ENCODE measurements at regions not wholly inside any gene's neighbourhood (a gene's known extent, or its start where the extent isn't known, plus 50 kb on each side); places are given as distances from the start of the nearest gene placed in this dataset.

- Mint-ChIP-seq H3K4me1 (ENCODE audit: low read depth, unreplicated experiment) (peaks cover 5% of the 10 kb centered on the region), H3K36me3 (ENCODE audit: insufficient read depth, unreplicated experiment) (no peaks in the 10 kb centered on the region), H3K4me3 (ENCODE audit: unreplicated experiment) (no peak overlapping the region), H3K27me3 (ENCODE audit: insufficient read depth, unreplicated experiment) (no peaks in the 10 kb centered on the region), H3K9me3 (ENCODE audit: unreplicated experiment) (peaks cover 1% of the 10 kb centered on the region), H3K27ac (ENCODE audit: unreplicated experiment) (no peak overlapping the region)
- TF ChIP-seq CTCF (IDR thresholded peaks at IDR 0.05; ENCODE audit: insufficient read depth in 1 of 2, low read depth in 1 of 2, low read length in 1 of 2, severe bottlenecking in 1 of 2, unreplicated experiment in 1 of 2), result no peak
- Histone ChIP-seq H3K4me1 (no peaks in the 10 kb centered on the region), H3K27me3 (replicated peaks; ENCODE audit: control insufficient read depth, insufficient read depth, low read length) (no peaks in the 10 kb centered on the region), H3K36me3 (ENCODE audit: control insufficient read depth, insufficient read depth, low read length) (no peaks in the 10 kb centered on the region), H3K4me3 (ENCODE audit: low read depth, low read length) (no peak overlapping the region), H3K9me3 (no peaks in the 10 kb centered on the region)
- CTCF ChIA-PET, result no interaction called here
- intact Hi-C loops (cut with micrococcal nuclease; ENCODE audit: unreplicated experiment), result no loop called here
- no peak for DNase-seq
- POLR2A ChIA-PET, result no interaction called here
- no TSS peak for BruUV-seq (replicated peaks)
These were observed 83.4 kb upstream of the FRMD1 start for GRCh38 chr6:168162366-168162765.

GRCh38 chr6:168161371-168161750, 82.3 kb upstream of the FRMD1 start:
- Mint-ChIP-seq H3K9me3 (ENCODE audit: unreplicated experiment) (no peaks in the 10 kb centered on the region), H3K27ac (ENCODE audit: unreplicated experiment) (no peak overlapping the region), H3K36me3 (ENCODE audit: insufficient read depth, unreplicated experiment) (no peaks in the 10 kb centered on the region), H3K27me3 (ENCODE audit: insufficient read depth, unreplicated experiment) (no peaks in the 10 kb centered on the region), H3K4me3 (ENCODE audit: unreplicated experiment) (no peak overlapping the region), H3K4me1 (ENCODE audit: low read depth, unreplicated experiment) (peaks cover 5% of the 10 kb centered on the region)
- H3K4me3 ChIP-seq (ENCODE audit: low read depth, low read length), result no peak overlapping the region
- ChIA-PET CTCF (no interaction called here), POLR2A (no interaction called here)
- TF ChIP-seq CTCF (IDR thresholded peaks at IDR 0.05; ENCODE audit: insufficient read depth in 1 of 2, low read depth in 1 of 2, low read length in 1 of 2, severe bottlenecking in 1 of 2, unreplicated experiment in 1 of 2), result no peak
- no peaks in the 10 kb centered on the region for H3K27me3 ChIP-seq (replicated peaks; ENCODE audit: control insufficient read depth, insufficient read depth, low read length)
- BruUV-seq (replicated peaks), result no TSS peak
- H3K4me1 ChIP-seq, result no peaks in the 10 kb centered on the region
- intact Hi-C loops (cut with micrococcal nuclease; ENCODE audit: unreplicated experiment), result no loop called here
- no peak for DNase-seq
- no peaks in the 10 kb centered on the region for H3K36me3 ChIP-seq (ENCODE audit: control insufficient read depth, insufficient read depth, low read length)
- H3K9me3 ChIP-seq, result no peaks in the 10 kb centered on the region

GRCh38 chr6:168160506-168161370, 81.7 kb upstream of the FRMD1 start:
- no peaks in the 10 kb centered on the region for H3K36me3 Mint-ChIP-seq (ENCODE audit: insufficient read depth, unreplicated experiment)
- no peak overlapping the region for H3K4me3 Mint-ChIP-seq (ENCODE audit: unreplicated experiment)
- intact Hi-C loops (cut with micrococcal nuclease; ENCODE audit: unreplicated experiment), result no loop called here
- no peaks in the 10 kb centered on the region for H3K27me3 Mint-ChIP-seq (ENCODE audit: insufficient read depth, unreplicated experiment)
- Histone ChIP-seq H3K4me3 (ENCODE audit: low read depth, low read length) (no peak overlapping the region), H3K27me3 (replicated peaks; ENCODE audit: control insufficient read depth, insufficient read depth, low read length) (no peaks in the 10 kb centered on the region), H3K36me3 (ENCODE audit: control insufficient read depth, insufficient read depth, low read length) (no peaks in the 10 kb centered on the region), H3K9me3 (no peaks in the 10 kb centered on the region), H3K4me1 (no peaks in the 10 kb centered on the region)
- H3K4me1 Mint-ChIP-seq (ENCODE audit: low read depth, unreplicated experiment), result peaks cover 5% of the 10 kb centered on the region
- H3K27ac Mint-ChIP-seq (ENCODE audit: unreplicated experiment), result no peak overlapping the region
- no peak for TF ChIP-seq CTCF (IDR thresholded peaks at IDR 0.05; ENCODE audit: insufficient read depth in 1 of 2, low read depth in 1 of 2, low read length in 1 of 2, severe bottlenecking in 1 of 2, unreplicated experiment in 1 of 2)
- POLR2A ChIA-PET, result no interaction called here
- CTCF ChIA-PET, result no interaction called here
- no TSS peak for BruUV-seq (replicated peaks)
- no peaks in the 10 kb centered on the region for H3K9me3 Mint-ChIP-seq (ENCODE audit: unreplicated experiment)
- no peak for DNase-seq

All from Caco-2 (cell line).